ENCODE measurements at regions not wholly inside any gene's neighbourhood (a gene's known extent, or its start where the extent isn't known, plus 50 kb on each side); places are given as distances from the start of the nearest gene placed in this dataset.

DNA sequence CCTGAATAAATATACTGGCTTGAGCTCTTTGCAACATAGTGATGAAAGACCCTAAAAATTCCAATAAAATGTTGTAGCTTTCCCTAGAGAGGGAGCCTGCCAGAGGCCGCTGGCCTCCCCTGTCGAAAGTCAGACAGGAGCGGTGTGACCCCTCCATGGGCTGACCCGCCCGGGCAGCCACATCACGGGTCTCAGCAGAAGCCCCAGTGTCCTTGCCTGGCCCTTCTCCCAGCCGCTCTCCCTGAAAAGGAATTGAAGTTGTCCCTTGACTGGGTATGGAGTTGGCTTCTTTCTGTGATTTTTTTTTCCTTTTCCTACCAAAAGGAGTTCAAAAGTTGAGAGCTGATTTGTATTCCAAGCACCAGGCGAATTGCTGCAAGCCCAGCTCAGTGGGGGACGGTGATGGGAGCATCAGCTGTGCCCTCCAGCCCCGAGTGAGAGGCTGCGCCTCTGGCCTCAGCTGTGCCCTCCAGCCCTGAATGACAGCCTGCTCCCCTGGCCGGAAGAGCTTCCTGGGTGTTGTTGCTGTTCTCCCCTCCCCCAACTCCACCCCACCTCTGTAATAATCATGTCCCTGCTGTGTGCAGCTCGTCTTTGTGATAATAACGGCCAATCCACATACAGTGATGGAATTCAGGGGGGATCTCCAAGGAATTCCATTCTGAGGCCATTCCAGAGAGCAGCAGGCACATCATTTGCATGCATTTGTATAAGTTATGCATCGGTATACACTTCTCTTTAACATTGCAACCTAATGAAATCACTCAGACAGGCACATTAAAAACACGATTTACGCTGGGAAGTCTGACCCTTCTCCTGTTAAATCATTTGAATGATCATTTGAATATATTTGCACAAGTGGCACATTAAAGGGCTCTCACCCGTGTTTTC lies 501.0 kb downstream of the EIPR1 start:
- Histone ChIP-seq H3K9me3 (no peaks in the 10 kb centered on the region), H3K4me3 (ENCODE audit: low read depth in 2 of 2, low read length in 1 of 2) (no peak overlapping the region), H3K27me3 (ENCODE audit: insufficient read depth) (no peaks in the 10 kb centered on the region), H3K4me2 (no peak overlapping the region), H3K9ac (no peak overlapping the region), H3K27ac (ENCODE audit: low read depth in 2 of 2, low read length in 1 of 2) (no peak overlapping the region), H2AFZ (ENCODE audit: low read depth) (no peak overlapping the region), H4K20me1 (ENCODE audit: insufficient read depth) (no peaks in the 10 kb centered on the region), H3K36me3 (replicated peaks in 1 of 2; ENCODE audit: control insufficient read depth in 1 of 2, insufficient read depth in 2 of 2, low read length in 1 of 2) (no peaks in the 10 kb centered on the region), H3K4me1 (ENCODE audit: control insufficient read depth in 1 of 2, insufficient read depth in 2 of 2, low read depth in 1 of 2, low read length in 1 of 2) (peaks cover 0 to 13% of the 10 kb centered on the region in 2 experiments; a peak in 1 of 4 replicates), H3F3A (replicated peaks; ENCODE audit: insufficient read depth) (no peaks in the 10 kb centered on the region), H3K9me2 (no peaks in the 10 kb centered on the region), H3K79me2 (ENCODE audit: insufficient read depth) (no peaks in the 10 kb centered on the region)
- 29% methylated on average over 18 of the region's 18 CpGs for WGBS (ENCODE audit: low lambda C conversion rate)
- no peak for DNase-seq
- TF ChIP-seq, protein P1, sequence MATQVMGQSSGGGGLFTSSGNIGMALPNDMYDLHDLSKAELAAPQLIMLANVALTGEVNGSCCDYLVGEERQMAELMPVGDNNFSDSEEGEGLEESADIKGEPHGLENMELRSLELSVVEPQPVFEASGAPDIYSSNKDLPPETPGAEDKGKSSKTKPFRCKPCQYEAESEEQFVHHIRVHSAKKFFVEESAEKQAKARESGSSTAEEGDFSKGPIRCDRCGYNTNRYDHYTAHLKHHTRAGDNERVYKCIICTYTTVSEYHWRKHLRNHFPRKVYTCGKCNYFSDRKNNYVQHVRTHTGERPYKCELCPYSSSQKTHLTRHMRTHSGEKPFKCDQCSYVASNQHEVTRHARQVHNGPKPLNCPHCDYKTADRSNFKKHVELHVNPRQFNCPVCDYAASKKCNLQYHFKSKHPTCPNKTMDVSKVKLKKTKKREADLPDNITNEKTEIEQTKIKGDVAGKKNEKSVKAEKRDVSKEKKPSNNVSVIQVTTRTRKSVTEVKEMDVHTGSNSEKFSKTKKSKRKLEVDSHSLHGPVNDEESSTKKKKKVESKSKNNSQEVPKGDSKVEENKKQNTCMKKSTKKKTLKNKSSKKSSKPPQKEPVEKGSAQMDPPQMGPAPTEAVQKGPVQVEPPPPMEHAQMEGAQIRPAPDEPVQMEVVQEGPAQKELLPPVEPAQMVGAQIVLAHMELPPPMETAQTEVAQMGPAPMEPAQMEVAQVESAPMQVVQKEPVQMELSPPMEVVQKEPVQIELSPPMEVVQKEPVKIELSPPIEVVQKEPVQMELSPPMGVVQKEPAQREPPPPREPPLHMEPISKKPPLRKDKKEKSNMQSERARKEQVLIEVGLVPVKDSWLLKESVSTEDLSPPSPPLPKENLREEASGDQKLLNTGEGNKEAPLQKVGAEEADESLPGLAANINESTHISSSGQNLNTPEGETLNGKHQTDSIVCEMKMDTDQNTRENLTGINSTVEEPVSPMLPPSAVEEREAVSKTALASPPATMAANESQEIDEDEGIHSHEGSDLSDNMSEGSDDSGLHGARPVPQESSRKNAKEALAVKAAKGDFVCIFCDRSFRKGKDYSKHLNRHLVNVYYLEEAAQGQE (IDR thresholded peaks at IDR 0.05; ENCODE audit: low read depth, low read length), result no peak
- TF ChIP-seq, protein P2, sequence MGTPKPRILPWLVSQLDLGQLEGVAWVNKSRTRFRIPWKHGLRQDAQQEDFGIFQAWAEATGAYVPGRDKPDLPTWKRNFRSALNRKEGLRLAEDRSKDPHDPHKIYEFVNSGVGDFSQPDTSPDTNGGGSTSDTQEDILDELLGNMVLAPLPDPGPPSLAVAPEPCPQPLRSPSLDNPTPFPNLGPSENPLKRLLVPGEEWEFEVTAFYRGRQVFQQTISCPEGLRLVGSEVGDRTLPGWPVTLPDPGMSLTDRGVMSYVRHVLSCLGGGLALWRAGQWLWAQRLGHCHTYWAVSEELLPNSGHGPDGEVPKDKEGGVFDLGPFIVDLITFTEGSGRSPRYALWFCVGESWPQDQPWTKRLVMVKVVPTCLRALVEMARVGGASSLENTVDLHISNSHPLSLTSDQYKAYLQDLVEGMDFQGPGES (IDR thresholded peaks at IDR 0.05; ENCODE audit: low read depth, low read length), result no peak
- no peak for TF ChIP-seq GATA2 (CRISPR knock-in tag; IDR thresholded peaks at IDR 0.05)
- TF ChIP-seq RCOR1 (IDR thresholded peaks at IDR 0.05; ENCODE audit: low read length), result no peak
- no peak for TF ChIP-seq CHD2 (IDR thresholded peaks at IDR 0.05; ENCODE audit: low read length, partially characterized antibody)
- TF ChIP-seq SMC3 (IDR thresholded peaks at IDR 0.05; ENCODE audit: low read depth, low read length), result no peak
- TF ChIP-seq EP300 (IDR thresholded peaks at IDR 0.05; ENCODE audit: borderline replicate concordance in 1 of 2, low read depth in 1 of 2, low read length in 1 of 2), result no peak
- TF ChIP-seq MXI1 (IDR thresholded peaks at IDR 0.05; ENCODE audit: low read depth, low read length), result no peak
- no peak for TF ChIP-seq NFIC (IDR thresholded peaks at IDR 0.05; ENCODE audit: borderline replicate concordance)
- POLR2A ChIA-PET, result interaction anchor here (0.6 to 1.3 kb wide), 2 partner anchors 10 to 225 kb away, joined by 3 read pairs; no protein-coding TSS in a partner anchor
- CTCF ChIA-PET, result no interaction called here

DNA sequence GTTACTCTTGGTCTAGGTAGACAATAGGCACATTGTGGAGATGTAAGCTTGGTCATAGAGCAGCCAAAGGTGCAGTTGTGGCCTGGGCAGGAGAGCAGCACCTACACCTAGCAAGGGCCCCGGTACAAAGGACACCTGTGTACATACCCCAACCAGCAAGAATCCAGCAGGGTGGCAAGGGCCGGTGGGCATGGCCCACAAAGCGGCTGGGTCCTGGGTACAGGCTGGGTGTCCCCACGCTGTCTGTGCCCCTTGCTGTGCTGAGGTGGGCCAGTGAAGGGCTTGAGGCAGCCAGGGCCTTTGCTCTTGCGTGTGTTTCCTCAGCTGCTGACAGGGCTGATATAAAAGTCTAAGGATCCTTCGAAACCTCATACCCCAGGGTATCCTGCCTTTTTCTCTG lies 501.8 kb downstream of the EIPR1 start:
- Histone ChIP-seq H3K27ac (ENCODE audit: low read depth in 2 of 2, low read length in 1 of 2) (no peak overlapping the region), H3K4me2 (no peak overlapping the region), H3K36me3 (replicated peaks in 1 of 2; ENCODE audit: control insufficient read depth in 1 of 2, insufficient read depth in 2 of 2, low read length in 1 of 2) (no peaks in the 10 kb centered on the region), H3K9me3 (no peaks in the 10 kb centered on the region), H3K4me3 (ENCODE audit: low read depth in 2 of 2, low read length in 1 of 2) (no peak overlapping the region), H3K27me3 (ENCODE audit: insufficient read depth) (no peaks in the 10 kb centered on the region), H3K9ac (no peak overlapping the region), H3K4me1 (ENCODE audit: control insufficient read depth in 1 of 2, insufficient read depth in 2 of 2, low read depth in 1 of 2, low read length in 1 of 2) (peaks cover 0 to 20% of the 10 kb centered on the region in 2 experiments; a peak in 1 of 4 replicates), H3K79me2 (ENCODE audit: insufficient read depth) (no peaks in the 10 kb centered on the region), H4K20me1 (ENCODE audit: insufficient read depth) (no peaks in the 10 kb centered on the region), H2AFZ (ENCODE audit: low read depth) (no peak overlapping the region), H3K9me2 (no peaks in the 10 kb centered on the region), H3F3A (replicated peaks; ENCODE audit: insufficient read depth) (no peaks in the 10 kb centered on the region)
- ChIA-PET POLR2A (interaction anchor here (0.6 kb wide), 1 partner anchor 9 kb away, joined by 3 read pairs; no protein-coding TSS in a partner anchor), CTCF (interaction anchor here (0.5 kb wide), 1 partner anchor 20 kb away, joined by 4 read pairs; no protein-coding TSS in a partner anchor)
- DNase-seq, result no peak
- TF ChIP-seq YY1 (IDR thresholded peaks at IDR 0.05; ENCODE audit: low read depth) (no peak), NFIC (IDR thresholded peaks at IDR 0.05; ENCODE audit: borderline replicate concordance) (no peak), EP300 (IDR thresholded peaks at IDR 0.05; ENCODE audit: borderline replicate concordance in 1 of 2, low read depth in 1 of 2, low read length in 1 of 2) (no peak), GATA2 (CRISPR knock-in tag; IDR thresholded peaks at IDR 0.05) (no peak), EZH2phosphoT487 (IDR thresholded peaks at IDR 0.05; ENCODE audit: borderline replicate concordance, low read depth) (no peak), RCOR1 (IDR thresholded peaks at IDR 0.05; ENCODE audit: low read length) (no peak), CHD2 (IDR thresholded peaks at IDR 0.05; ENCODE audit: low read length, partially characterized antibody) (no peak), FOXM1 (IDR thresholded peaks at IDR 0.05; ENCODE audit: low read depth) (no peak), MXI1 (IDR thresholded peaks at IDR 0.05; ENCODE audit: low read depth, low read length) (no peak), ELF1 (IDR thresholded peaks at IDR 0.05) (no peak), MEF2A (IDR thresholded peaks at IDR 0.05; ENCODE audit: borderline replicate concordance, low read depth) (no peak)
- TF ChIP-seq, protein P3, sequence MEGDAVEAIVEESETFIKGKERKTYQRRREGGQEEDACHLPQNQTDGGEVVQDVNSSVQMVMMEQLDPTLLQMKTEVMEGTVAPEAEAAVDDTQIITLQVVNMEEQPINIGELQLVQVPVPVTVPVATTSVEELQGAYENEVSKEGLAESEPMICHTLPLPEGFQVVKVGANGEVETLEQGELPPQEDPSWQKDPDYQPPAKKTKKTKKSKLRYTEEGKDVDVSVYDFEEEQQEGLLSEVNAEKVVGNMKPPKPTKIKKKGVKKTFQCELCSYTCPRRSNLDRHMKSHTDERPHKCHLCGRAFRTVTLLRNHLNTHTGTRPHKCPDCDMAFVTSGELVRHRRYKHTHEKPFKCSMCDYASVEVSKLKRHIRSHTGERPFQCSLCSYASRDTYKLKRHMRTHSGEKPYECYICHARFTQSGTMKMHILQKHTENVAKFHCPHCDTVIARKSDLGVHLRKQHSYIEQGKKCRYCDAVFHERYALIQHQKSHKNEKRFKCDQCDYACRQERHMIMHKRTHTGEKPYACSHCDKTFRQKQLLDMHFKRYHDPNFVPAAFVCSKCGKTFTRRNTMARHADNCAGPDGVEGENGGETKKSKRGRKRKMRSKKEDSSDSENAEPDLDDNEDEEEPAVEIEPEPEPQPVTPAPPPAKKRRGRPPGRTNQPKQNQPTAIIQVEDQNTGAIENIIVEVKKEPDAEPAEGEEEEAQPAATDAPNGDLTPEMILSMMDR (IDR thresholded peaks at IDR 0.05), result no peak
- 29% methylated on average over 4 of the region's 6 CpGs for WGBS (ENCODE audit: low lambda C conversion rate)
